ENCODE measurements at regions not wholly inside any gene's neighbourhood (a gene's known extent, or its start where the extent isn't known, plus 50 kb on each side); places are given as distances from the start of the nearest gene placed in this dataset.

- peak in 1 of 2 donors; percentile 22 for DNase-seq (ENCODE audit: low read depth in 2 of 2)
- H3K4me3 ChIP-seq (replicated peaks in 1 of 2; ENCODE audit: low read depth in 2 of 2, low read length in 2 of 2), result no peak overlapping the region
- no peak for TF ChIP-seq CTCF (IDR thresholded peaks at IDR 0.05; ENCODE audit: low read depth, low read length)
Observed at GRCh38 chr3:132784502-132785025, 62.4 kb upstream of the NPHP3 start.

- no peak for TF ChIP-seq CTCF (IDR thresholded peaks at IDR 0.05; ENCODE audit: low read depth, low read length)
- peak; percentile 14 to 25 for DNase-seq (ENCODE audit: low read depth in 2 of 2)
- H3K4me3 ChIP-seq (replicated peaks in 1 of 2; ENCODE audit: low read depth in 2 of 2, low read length in 2 of 2), result no peak overlapping the region
Observed at GRCh38 chr3:132783152-132783551, 60.9 kb upstream of the NPHP3 start.

GRCh38 chr3:132781922-132782321 lies 59.7 kb upstream of the NPHP3 start:
- no peak overlapping the region for H3K4me3 ChIP-seq (replicated peaks in 1 of 2; ENCODE audit: low read depth in 2 of 2, low read length in 2 of 2)
- no peak for TF ChIP-seq CTCF (IDR thresholded peaks at IDR 0.05; ENCODE audit: low read depth, low read length)

GRCh38 chr3:132777171-132777570 lies 55.0 kb upstream of the NPHP3 start:
- no peak for DNase-seq (ENCODE audit: low read depth in 2 of 2)
- TF ChIP-seq CTCF (IDR thresholded peaks at IDR 0.05; ENCODE audit: low read depth, low read length), result no peak
- no peak overlapping the region for H3K4me3 ChIP-seq (replicated peaks in 1 of 2; ENCODE audit: low read depth in 2 of 2, low read length in 2 of 2)

More at GRCh38 chr3:132781922-132782321, 59.7 kb upstream of the NPHP3 start:
- no peak for DNase-seq (ENCODE audit: low read depth in 2 of 2)

- H3K4me3 ChIP-seq (replicated peaks in 1 of 2; ENCODE audit: low read depth in 2 of 2, low read length in 2 of 2), result no peak overlapping the region
- TF ChIP-seq CTCF (IDR thresholded peaks at IDR 0.05; ENCODE audit: low read depth, low read length), result no peak
- no peak for DNase-seq (ENCODE audit: low read depth in 2 of 2)
Observed at GRCh38 chr3:132773071-132773619, 50.9 kb upstream of the NPHP3 start.

- no peak for TF ChIP-seq CTCF (IDR thresholded peaks at IDR 0.05; ENCODE audit: low read depth, low read length)
- no peak for DNase-seq (ENCODE audit: low read depth in 2 of 2)
Observed at GRCh38 chr3:132772252-132772651, 50.0 kb upstream of the NPHP3 start.

More at GRCh38 chr3:132772252-132772651, 50.0 kb upstream of the NPHP3 start:
- H3K4me3 ChIP-seq (replicated peaks in 1 of 2; ENCODE audit: low read depth in 2 of 2, low read length in 2 of 2), result no peak overlapping the region
